HUDEP-2 (cell line): ENCODE measurements at regions not wholly inside any gene's neighbourhood (a gene's known extent, or its start where the extent isn't known, plus 50 kb on each side); places are given as distances from the start of the nearest gene placed in this dataset.
"Not testable (repeated sequence)": the region's sequence is repeated elsewhere in the genome, so short reads cannot be mapped to it uniquely, and the experiment has no call there.

Source experiments
- DNase-seq, 76 experiments: peaks; one replicate each; lab custom pipeline; 2025; ENCODE audit not compliant: unreplicated experiment in 76 of 76; lab: John Stamatoyannopoulos, UW

DNA sequence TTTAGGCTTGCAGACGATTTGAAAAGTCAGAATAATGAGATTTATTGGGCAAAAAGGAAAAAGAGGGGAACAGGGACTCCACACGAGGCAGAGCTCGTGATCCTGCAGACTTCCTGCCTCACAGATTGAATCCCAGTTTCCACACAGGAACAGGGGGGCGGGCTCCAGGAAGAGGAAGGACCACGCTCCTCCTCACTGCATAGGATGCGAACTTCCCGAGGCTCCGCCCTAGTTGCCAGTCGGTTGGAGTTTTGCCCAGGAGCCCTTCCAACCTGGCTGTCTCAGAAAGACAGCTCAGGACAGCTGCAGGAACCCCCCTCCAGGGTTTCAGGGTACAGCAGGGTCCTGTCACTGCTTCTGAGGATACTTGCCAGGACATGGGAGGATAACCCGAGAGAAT lies 488.3 kb upstream of the ADARB2 start:
- DNase-seq: no peak

DNA sequence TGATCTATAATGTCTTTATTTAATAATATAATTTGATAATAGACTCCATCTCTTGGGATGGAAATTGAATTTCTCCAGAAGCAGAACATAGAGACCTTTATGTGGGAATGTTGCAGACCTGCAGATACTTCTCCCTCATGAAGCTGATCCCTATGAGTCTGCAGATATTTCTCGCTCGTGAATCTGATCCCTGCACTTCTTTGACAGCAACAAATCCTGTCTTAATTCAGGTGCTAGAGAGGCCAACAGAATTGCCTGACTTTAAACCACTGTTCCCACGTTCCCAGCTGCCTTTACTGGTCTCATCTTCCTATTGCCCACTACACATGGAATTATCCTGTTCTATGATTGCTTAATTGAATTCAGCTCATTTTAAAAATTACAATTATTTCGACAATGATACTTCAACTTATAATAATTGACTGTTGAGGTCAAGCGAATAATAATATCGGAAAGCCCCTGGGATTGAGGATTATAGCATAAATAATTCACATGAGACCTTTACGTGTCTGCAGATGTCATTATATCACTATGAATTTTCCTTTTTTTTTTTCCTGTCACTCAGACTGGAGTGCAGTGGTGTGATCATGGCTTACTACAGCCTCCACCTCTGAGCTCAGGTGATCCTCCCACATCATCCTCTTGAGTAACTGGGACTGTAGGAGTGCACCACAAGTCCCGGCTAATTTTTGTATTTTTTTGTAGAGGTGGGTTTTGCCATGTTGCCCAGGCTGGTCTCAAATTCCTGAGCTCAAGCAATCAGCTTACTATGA lies 486.4 kb upstream of the ADARB2 start:
- no peak for DNase-seq

DNA sequence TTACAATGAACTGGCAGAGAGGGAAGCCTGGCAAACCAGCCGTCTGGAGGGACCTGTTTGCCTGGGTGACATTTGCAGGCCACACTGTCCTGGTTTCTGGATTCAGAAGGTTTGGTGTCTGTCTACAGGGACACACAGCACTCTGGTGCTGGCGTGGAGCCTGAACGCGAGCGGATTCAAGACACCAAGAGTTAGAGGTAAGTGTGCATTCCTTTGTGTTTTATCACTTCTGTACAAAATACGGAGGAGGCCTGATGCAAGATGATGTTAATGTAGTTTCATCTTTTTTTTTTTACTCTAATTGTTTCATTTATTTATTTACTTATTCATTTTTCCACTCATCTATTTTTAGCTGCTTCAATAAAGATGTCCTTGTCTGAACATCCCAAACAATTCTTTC lies 485.3 kb upstream of the ADARB2 start:
- DNase-seq: no peak

DNA sequence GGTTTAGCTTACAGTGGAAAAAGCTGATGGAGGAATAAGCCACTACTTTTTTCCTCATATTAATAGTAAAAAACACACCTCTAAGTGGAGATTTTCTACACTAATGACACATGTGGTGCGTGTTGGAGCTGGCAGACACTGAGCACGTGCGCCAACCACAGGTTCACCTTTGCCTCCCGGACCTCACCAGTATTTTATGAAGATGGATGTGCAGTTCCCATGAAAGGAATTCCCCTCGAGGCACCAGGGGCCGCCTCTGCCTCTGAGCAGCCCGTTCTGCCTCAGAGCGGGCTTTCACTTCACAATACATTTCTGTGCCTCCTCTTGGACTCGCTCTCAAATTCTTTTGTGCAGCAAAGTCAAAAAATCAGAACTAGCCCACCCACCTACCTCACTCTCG lies 477.5 kb upstream of the ADARB2 start:
- no peak for DNase-seq

DNA sequence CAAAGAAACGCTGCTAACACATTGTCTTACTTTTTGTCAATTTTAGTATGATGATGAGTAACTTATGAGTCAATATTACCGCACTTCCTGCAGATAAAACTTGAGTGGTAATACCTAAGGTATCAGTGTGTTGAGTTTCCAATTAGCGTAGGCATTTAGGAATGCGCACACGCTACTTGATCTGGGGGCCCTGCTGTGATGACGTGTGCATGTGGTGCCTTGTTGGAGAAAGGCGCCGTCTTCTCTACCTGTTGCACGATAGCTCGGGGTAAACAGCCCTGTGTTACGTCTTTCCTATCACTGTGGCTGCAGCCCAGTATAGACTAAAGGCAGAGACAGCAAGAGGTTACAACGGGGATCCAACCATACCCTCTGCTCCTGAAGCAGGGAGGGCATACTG lies 476.8 kb upstream of the ADARB2 start:
- DNase-seq: no peak

DNA sequence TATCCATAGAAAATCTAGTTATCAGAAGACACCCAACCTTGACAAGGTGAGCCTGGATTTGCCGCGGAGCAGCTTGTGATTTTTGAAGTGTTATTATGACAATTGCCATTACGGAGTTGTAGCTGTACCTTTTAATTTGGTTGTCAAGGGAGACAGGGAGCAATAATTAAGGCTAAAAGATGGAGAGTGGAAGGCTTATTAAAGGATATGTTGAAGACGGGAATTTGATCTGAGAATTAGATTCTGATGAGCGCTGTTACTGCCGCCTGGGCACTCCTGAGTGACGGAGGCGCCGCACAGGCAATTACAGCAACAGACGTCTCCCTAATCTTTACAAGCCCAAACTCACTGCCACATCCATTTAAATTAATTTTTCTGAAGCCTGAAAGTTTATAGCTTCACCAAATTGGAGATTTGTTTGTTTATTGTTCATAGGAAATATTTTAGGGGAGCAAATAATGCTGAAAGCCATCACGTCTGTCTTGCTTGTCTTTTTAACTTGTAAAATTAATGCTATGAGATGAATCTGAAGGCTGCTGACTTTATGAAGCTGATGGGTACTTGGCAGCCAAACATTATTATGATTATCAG lies 475.0 kb upstream of the ADARB2 start:
- DNase-seq: no peak

DNA sequence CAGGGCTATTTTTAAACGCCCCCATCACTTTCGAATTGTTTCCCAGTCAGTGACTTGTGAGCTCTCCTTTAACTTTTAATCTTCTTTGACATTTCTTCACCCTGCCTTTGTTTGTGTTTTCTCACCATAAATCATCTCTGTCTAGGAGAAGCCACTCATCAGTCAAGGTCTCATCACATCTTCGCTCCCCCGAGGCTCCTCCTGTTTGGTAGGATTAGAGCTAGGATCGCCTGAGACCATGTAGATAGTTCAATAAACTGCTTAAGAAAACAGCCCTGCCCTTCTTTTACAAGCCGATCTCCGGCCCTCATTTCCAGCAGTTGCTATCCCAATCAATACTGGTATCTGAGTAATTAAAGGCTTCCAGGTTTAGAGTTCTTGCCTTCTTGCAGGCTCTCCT lies 472.8 kb upstream of the ADARB2 start:
- DNase-seq: no peak

DNA sequence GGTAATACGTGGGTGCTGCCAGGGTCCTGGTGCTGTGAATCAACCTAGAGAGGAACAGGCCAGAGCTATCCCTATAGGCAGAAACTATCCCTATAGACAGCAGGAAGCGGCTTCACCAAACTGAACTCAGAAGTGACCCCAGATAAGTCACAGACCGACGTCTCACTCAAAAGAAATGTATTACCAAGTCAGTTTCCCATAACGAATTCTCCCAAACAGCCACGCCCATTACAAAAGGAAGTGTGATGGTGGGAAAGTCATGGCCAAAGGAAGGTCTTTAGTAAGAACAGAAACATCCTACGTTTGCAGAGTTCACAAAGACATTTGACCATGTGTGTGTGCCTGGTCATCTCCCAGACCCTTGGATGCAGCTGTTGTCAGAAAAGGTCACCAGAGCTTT lies 470.8 kb upstream of the ADARB2 start:
- no peak for DNase-seq

DNA sequence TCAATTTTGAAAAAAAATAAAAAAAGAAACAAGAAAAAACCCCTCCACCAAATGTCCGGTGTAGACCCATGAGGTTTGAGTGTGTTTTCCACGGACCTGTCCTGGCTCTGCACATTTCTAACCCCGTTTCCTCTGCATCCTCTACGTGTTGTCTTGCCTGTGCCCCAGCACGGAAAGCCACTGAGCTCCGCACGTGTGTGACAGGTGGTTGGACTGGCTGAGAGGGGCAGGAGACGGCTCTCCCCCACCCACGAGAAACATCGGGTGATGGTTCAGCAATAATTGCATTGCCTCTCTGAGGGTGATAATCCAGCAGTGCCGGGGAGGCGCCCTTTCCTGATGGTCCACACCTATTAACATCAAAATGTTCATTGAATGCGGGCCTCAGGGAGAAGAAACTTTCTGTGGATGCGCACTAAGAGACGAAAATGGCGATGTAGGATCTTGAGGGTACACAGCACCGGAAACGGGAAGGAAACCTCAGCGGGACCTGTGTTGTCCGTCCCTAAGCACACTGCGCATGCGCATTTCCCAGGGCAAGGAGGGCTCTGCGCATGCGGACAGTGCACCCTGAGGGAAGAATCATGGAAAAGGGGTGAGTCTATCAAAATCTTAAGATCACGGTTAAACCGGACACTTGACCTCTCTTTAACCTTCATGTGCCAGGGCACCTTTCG lies 470.1 kb upstream of the ADARB2 start:
- no peak for DNase-seq

DNA sequence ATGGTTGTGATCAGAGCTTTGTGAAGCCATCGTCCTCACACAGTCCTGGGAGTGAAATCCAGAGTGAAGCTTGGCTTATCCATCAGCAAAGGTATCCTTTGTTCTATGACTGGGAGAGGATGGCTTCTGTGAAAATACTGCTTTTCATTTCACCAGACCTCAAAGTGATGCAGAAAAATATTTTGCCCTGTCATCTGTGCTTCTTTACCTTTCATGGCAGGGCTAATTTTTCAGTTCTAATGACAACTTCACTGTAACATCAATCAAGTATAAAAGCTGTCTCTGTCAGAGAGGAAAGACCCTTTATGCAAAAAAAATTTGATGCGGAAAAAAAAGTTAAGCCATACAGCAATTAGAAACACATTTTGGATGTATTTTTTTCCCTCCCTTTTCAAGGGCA lies 468.1 kb upstream of the ADARB2 start:
- DNase-seq: no peak

DNA sequence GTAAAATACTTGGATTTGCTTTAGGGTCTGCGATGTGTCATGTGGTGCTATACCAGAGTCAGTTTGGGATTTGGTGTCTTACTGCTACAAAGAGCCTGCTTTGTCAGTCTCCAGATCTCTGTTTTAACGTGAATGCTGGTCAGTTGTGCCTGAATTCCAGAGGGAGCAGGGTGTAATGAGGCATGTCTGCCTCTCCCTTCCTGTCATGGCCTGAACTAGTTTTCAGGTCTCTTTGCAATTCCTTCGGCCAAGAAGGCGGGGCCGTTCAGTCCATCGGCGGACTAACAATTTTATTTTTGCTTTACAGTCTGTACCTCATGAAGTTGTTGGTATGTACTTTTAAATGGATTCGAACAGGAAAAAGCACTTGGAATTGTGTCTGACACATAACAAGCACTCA lies 465.1 kb upstream of the ADARB2 start:
- DNase-seq: no peak

DNA sequence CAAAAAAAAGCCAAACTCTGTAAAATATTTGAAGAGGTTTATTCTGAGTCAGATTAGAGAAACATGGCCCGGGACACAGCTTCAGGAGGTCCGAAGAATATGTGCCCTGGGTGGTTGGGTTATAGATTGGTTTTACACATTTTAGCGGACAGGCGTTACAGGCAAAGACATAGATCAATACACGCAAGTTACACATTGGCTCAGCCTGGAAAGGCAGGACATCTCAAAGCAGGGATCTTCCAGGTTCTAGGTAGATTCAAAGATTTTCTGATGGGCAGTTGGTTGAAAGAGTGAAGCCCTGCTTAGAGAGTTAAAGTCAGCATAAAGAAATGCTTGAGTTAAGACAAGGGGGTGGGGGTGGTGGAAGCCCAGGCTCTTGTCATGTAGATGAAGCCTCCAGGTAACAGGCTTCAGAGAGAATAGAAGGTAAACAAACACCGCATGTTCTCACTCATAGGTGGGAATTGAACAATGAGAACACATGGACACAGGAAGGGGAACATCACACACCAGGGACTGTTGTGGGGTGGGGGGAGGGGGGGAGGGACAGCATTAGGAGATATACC lies 464.3 kb upstream of the ADARB2 start:
- DNase-seq: no peak

DNA sequence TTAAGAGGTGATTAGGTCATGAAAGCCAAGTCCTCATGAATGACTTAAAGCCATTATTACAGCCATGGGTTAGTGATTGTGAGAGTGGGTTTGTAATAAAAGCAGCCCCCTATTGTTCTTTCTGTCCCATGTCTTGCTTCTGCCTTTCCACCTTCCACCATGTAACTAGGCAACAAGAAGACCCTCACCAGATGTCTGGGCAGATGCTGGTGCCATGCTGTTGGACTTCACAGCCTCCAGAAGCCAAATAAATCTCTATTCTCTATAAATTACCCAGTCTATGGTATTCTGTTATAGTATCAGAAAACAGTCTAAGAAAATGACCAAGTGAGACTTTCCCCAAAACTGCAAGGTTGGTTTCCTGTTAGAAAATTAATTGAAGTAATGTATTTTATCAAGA lies 460.3 kb upstream of the ADARB2 start:
- no peak for DNase-seq

DNA sequence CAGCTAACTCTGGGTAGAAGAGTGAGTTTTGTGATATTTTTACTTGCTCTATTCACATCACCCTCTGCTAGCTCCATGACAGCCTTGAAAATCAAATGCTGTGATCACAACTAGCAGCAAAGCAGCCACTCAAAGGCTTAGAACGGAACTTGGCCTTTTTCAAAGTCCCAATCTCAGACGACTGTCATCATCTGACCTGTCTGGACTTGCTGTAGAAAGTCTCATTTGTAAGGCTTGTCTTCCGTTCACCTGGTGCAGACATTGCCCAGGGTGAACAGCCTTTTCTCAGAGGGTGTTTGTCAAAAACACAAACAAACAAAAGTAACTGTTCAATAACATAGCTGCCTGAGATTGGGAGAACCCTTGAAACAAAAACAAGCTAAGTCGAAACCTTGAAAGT lies 458.9 kb upstream of the ADARB2 start:
- no peak for DNase-seq

DNA sequence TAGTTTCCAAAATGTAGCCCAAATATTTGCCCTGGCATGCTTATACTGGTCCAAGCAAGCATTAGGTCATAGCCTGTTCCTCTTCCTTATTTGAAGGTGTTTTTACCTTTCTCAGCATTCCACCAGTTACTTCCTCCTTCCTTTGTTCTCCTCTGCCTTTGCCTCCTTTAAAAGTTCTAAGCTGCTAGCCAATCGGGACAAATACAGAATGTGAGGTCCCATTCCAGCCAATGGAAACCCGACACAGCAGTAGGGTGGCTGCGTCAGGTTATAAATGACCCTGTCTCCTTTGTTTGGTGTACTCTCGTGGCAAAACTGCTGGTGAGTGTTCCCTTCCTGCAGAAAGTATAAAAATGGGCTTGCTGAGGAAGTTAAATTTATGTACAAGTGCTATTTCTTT lies 452.0 kb upstream of the ADARB2 start:
- not testable (repeated sequence) for DNase-seq

DNA sequence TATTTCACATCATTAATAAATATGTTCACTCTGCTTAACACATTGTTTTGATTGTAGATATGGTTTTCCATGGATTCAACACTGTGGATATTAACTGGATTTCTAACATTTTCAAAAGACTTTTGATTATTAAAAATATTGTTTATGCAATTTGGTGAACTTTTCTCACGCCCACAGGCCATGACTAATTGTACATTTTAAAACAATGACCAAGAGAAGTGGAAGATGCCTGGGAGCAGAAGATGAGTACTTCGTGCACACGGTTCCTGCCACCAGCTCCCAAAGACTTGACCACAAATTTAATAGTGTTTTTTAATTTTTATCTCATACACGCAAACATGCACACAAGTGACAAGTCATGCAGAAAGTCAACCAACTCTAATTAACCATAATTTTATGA lies 451.0 kb upstream of the ADARB2 start:
- DNase-seq: no peak

DNA sequence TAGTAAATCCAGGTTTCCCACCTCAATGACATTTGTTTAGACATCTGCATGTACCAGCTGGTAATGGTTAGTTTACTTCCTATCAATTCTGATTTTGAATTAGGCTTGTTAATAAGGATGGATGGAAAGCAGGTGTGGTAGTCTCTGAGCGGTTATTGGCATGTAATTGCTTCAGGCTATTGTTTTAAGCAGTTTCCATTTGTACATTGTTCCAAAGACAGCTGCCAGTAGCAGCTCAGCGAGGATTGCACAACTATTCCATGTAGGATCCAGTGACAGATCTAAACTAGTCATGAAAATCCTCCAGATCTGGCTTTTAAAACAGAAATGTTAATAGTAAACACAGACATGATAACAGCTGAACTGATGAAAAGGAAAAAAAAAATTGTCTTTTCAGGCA lies 436.0 kb upstream of the ADARB2 start:
- no peak for DNase-seq

DNA sequence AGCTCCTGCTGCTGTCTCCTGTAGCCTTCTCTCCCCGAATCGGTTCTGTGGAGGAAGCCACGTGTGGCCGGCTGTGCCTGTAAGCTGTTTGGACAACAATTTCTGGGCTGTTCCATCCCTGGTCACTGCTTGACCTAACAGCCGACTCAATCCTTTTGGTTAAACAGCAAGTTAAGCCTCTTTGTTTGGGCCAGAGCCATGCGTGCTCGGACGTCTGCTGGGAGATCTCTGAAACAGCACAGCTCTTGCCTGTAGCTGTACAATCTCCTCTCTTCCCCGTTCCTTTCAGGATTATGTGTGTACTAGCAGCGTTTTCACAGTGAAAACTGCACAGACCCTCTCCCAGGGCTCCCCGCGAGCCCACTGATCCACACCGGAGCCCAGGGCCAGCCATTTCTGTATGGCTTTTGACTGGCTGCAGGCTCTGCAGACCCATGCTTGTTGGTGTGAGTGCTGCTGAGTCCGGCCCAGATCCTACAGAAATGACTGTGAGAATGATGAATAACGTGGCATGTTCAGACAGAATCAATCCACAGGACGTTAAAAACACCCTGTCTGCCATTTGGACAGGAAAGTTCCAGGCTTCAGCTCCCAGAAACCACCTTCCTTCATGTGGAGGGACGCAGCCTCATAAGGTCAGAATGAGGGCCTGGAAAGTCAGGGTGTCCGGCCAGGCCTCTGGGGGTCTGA lies 428.6 kb upstream of the ADARB2 start:
- DNase-seq: no peak

DNA sequence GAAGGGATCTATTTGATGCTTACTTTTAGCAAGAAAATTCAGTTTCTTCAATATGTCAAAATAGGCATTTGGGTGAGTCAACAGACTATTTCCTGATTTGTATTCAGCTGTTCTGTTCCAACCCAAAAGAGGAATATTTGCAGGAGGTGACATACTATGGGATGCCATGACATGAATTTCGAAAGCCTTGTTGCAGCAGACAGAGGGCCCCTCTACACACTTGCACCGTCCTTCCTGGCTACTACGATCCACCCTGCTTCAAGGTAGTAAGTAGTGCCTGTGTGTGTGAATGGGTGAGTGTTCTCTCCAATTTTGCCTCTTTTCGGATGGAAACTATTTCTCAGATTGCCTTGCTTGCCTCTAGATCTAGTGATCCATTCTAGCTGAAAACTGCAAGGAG lies 413.0 kb upstream of the ADARB2 start:
- no peak for DNase-seq

DNA sequence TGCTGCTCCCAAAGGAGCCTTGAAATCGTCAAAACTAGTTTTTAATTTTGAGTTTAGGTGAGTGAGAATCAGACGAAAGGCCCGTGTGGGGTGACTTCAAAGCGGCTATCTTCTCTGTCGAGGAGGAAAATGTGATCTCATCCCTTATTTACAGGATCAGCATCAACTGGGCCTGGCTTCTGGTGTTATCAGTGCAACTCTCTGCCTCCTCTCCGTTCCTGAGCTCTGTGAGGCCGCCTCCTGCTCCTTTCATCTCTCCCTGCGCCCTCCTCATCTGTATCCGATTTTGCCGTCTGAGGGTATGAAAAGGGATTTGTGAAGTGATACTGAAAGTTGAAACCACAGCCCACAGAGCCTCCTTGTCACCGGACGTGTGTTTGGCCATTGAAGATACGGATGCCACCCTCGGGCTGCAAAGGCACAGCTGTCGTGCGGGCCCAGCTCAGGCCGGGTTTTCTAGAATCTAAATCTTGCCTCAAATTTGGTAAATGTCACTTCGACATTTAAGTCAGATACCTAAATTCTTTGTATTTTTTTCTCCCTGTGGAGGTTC lies 408.7 kb upstream of the ADARB2 start:
- no peak for DNase-seq

DNA sequence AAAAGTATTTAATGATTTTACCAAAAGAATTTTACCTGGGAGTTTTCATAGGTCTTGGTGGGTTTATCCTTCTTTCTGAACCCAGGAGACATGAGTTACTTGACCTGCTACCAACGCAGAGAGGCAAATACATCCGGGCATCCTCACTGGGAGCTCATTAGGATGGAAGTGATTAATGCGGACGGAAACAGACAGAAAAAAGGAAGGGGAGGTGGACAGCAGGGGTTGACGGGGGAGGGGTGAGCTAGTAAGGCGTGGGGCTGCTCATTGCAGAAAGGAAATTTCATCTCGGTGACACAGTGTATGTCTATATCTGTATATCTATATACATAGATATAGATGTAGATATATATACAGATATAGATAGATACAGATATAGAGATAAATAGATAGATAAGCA lies 408.2 kb upstream of the ADARB2 start:
- DNase-seq: no peak
